Activated CD8-positive, alpha-beta memory T cell treated with anti-CD3 and anti-CD28 coated beads, Interleukin-2, amount 10 ng/mL, durations not matched to agents 7 days and 5 days (primary cell): ENCODE measurements at regions not wholly inside any gene's neighbourhood (a gene's known extent, or its start where the extent isn't known, plus 50 kb on each side); places are given as distances from the start of the nearest gene placed in this dataset.

Experiments
- ATAC-seq: fragments of 150-1000 bp; cut with Tn5 transposase; one replicate; pipeline ENCODE4 v1.10.0; 2021; ENCODE audit warnings: moderate library complexity
- CTCF ChIA-PET: fragments of 350-600 bp; sonication (Branson Sonifier 250); formaldehyde crosslinking; loops from one replicate; lab custom pipeline; 2021; ENCODE audit warnings: antibody characterized with exemption; lab: Charles Lee
- DNase-seq: peaks from one replicate; pipeline ENCODE4 v3.0.0-alpha.2; 2020
- H3K27ac Mint-ChIP-seq: one replicate; pipeline ENCODE4 v1.8.0; 2021; ENCODE audit warnings: mild to moderate bottlenecking, mixed read lengths
- H3K27me3 Mint-ChIP-seq: one replicate; pipeline ENCODE4 v1.8.0; 2021; ENCODE audit warnings: mixed read lengths
- H3K36me3 Mint-ChIP-seq: one replicate; pipeline ENCODE4 v1.8.0; 2021; ENCODE audit warnings: mild to moderate bottlenecking, mixed read lengths
- H3K4me1 Mint-ChIP-seq: one replicate; pipeline ENCODE4 v1.8.0; 2021; ENCODE audit warnings: mixed read lengths
- H3K4me3 Mint-ChIP-seq: one replicate; pipeline ENCODE4 v1.8.0; 2021; ENCODE audit warnings: mild to moderate bottlenecking, moderate library complexity, mixed read lengths
- H3K9me3 Mint-ChIP-seq: one replicate; pipeline ENCODE4 v1.8.0; 2022; ENCODE audit warnings: low read depth, mixed read lengths

GRCh38 chr2:104045071-104045470, 808.8 kb upstream of the POU3F3 start:
- H3K4me3 Mint-ChIP-seq, result no peak overlapping the region
- peaks cover 5% of the 10 kb centered on the region for H3K9me3 Mint-ChIP-seq
- no peak overlapping the region for H3K27ac Mint-ChIP-seq
- ATAC-seq (no peak), DNase-seq (no peak)
- H3K36me3 Mint-ChIP-seq, result no peaks in the 10 kb centered on the region
- H3K4me1 Mint-ChIP-seq, result no peaks in the 10 kb centered on the region
- CTCF ChIA-PET, result no interaction called here
- no peaks in the 10 kb centered on the region for H3K27me3 Mint-ChIP-seq

GRCh38 chr2:104046466-104046865, 807.4 kb upstream of the POU3F3 start:
- H3K4me1 Mint-ChIP-seq, result no peaks in the 10 kb centered on the region
- CTCF ChIA-PET, result no interaction called here
- H3K9me3 Mint-ChIP-seq, result peaks cover 7% of the 10 kb centered on the region
- no peak overlapping the region for H3K4me3 Mint-ChIP-seq
- H3K27me3 Mint-ChIP-seq, result no peaks in the 10 kb centered on the region
- no peaks in the 10 kb centered on the region for H3K36me3 Mint-ChIP-seq
- DNase-seq (no peak), ATAC-seq (no peak)
- H3K27ac Mint-ChIP-seq, result no peak overlapping the region

- Mint-ChIP-seq H3K27ac (no peak overlapping the region), H3K9me3 (peaks cover 7% of the 10 kb centered on the region), H3K36me3 (no peaks in the 10 kb centered on the region), H3K27me3 (no peaks in the 10 kb centered on the region), H3K4me1 (no peaks in the 10 kb centered on the region), H3K4me3 (no peak overlapping the region)
- CTCF ChIA-PET, result no interaction called here
- DNase-seq, result no peak
- no peak for ATAC-seq
Measured at GRCh38 chr2:104047516-104047915, 806.4 kb upstream of the POU3F3 start.

- Mint-ChIP-seq H3K4me3 (no peak overlapping the region), H3K9me3 (peaks cover 4% of the 10 kb centered on the region), H3K27me3 (no peaks in the 10 kb centered on the region), H3K36me3 (no peaks in the 10 kb centered on the region), H3K27ac (no peak overlapping the region), H3K4me1 (no peaks in the 10 kb centered on the region)
- DNase-seq (no peak), ATAC-seq (no peak)
- CTCF ChIA-PET, result no interaction called here
Measured at GRCh38 chr2:104049438-104049837, 804.5 kb upstream of the POU3F3 start.

- no peak overlapping the region for H3K4me3 Mint-ChIP-seq
- H3K4me1 Mint-ChIP-seq, result no peaks in the 10 kb centered on the region
- ATAC-seq (no peak), DNase-seq (no peak)
- peaks cover 4% of the 10 kb centered on the region for H3K9me3 Mint-ChIP-seq
- H3K27me3 Mint-ChIP-seq, result no peaks in the 10 kb centered on the region
- CTCF ChIA-PET, result no interaction called here
- no peaks in the 10 kb centered on the region for H3K36me3 Mint-ChIP-seq
- no peak overlapping the region for H3K27ac Mint-ChIP-seq
Measured at GRCh38 chr2:104049981-104050380, 803.9 kb upstream of the POU3F3 start.

DNA sequence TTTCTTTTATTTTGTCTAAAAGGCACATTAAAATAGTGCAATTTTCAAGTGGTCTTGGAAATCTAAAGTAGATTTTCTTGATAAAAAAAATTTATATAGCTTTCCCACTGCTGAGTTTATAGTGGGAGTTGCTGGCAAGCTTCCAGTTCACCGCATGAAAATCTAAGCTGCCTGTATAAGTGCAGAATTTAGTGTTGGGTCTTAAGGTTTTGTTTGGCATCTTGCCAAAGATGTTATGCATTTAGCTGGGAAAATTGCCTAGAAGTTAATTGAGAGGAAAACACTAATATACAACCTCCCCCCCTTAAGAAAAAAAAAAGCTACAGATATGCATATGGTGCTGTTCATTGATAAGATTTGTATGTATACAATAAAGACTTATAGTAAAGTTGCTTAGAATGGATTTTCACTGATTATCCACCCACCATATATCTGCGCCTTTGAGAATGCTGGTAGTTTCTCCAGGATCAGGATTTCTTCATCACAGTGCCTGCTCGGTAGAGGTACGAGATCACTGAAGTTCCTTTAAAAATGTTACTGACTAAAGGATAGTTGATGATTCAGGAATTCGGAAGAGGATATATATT, 803.2 kb upstream of the POU3F3 start:
- CTCF ChIA-PET, result no interaction called here
- H3K4me1 Mint-ChIP-seq, result no peaks in the 10 kb centered on the region
- H3K4me3 Mint-ChIP-seq, result no peak overlapping the region
- DNase-seq (no peak), ATAC-seq (no peak)
- H3K9me3 Mint-ChIP-seq, result peaks cover 4% of the 10 kb centered on the region
- no peaks in the 10 kb centered on the region for H3K36me3 Mint-ChIP-seq
- no peak overlapping the region for H3K27ac Mint-ChIP-seq
- H3K27me3 Mint-ChIP-seq, result no peaks in the 10 kb centered on the region

DNA sequence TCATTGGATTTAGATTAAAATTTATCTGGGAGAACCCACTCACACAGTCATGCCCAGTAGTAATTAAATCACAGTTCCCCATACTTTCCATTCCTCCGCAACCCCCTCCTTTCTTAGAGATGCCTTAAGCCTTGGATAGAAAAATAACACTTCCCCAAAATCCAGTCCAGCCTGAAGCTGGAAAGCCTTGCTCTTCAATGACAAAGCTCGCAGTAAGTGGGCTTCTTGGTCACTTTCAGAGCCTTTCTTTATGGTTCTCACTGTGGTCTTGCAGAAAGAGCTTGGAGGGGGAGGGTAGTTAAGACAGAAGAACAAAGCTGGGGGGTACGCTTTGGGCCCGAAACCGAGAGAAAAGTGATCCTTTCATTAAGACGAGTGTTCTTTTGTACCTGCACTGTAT, 802.1 kb upstream of the POU3F3 start:
- DNase-seq (no peak), ATAC-seq (no peak)
- CTCF ChIA-PET, result no interaction called here
- Mint-ChIP-seq H3K4me1 (no peaks in the 10 kb centered on the region), H3K27me3 (no peaks in the 10 kb centered on the region), H3K9me3 (peaks cover 4% of the 10 kb centered on the region), H3K36me3 (no peaks in the 10 kb centered on the region), H3K27ac (no peak overlapping the region), H3K4me3 (no peak overlapping the region)

- CTCF ChIA-PET, result no interaction called here
- no peak for ATAC-seq
- no peaks in the 10 kb centered on the region for H3K4me1 Mint-ChIP-seq
Measured at GRCh38 chr2:104052356-104052755, 801.6 kb upstream of the POU3F3 start.

DNA sequence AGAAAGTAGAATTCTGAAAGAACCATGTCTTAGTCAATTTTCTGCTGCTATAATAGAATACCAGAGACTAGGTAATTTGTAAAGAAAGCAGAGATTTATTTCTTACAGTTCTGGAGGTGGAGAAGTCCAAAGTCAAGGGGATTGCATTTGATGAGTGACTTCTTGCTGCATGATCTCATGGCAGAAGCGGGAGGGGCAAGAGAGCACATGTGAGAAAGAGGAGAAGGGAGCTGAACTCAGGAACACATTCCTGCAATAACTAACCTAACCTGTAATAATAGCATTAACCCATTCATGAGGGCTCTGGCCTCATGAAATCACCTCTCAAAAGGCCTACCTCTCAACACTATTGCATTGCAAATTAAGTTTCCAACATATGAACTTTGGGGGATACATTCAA, 797.5 kb upstream of the POU3F3 start:
- CTCF ChIA-PET, result no interaction called here
- ATAC-seq, result no peak
- Mint-ChIP-seq H3K4me1 (no peaks in the 10 kb centered on the region), H3K4me3 (no peak overlapping the region), H3K27me3 (no peaks in the 10 kb centered on the region), H3K9me3 (no peaks in the 10 kb centered on the region), H3K36me3 (no peaks in the 10 kb centered on the region), H3K27ac (no peak overlapping the region)
- no peak for DNase-seq

More at GRCh38 chr2:104052356-104052755, 801.6 kb upstream of the POU3F3 start:
- H3K36me3 Mint-ChIP-seq, result no peaks in the 10 kb centered on the region
- no peaks in the 10 kb centered on the region for H3K27me3 Mint-ChIP-seq
- no peak overlapping the region for H3K27ac Mint-ChIP-seq
- no peak for DNase-seq
- H3K4me3 Mint-ChIP-seq, result no peak overlapping the region
- H3K9me3 Mint-ChIP-seq, result peaks cover 4% of the 10 kb centered on the region

GRCh38 chr2:104068665-104069064, 785.2 kb upstream of the POU3F3 start:
- Mint-ChIP-seq H3K36me3 (no peaks in the 10 kb centered on the region), H3K9me3 (peaks cover 2% of the 10 kb centered on the region), H3K27ac (no peak overlapping the region), H3K27me3 (no peaks in the 10 kb centered on the region), H3K4me3 (no peak overlapping the region), H3K4me1 (no peaks in the 10 kb centered on the region)
- ATAC-seq (no peak), DNase-seq (no peak)
- CTCF ChIA-PET, result no interaction called here

- H3K27me3 Mint-ChIP-seq, result no peaks in the 10 kb centered on the region
- H3K36me3 Mint-ChIP-seq, result no peaks in the 10 kb centered on the region
- ATAC-seq (no peak), DNase-seq (no peak)
- peaks cover 3% of the 10 kb centered on the region for H3K9me3 Mint-ChIP-seq
- H3K4me1 Mint-ChIP-seq, result no peaks in the 10 kb centered on the region
- CTCF ChIA-PET, result no interaction called here
- no peak overlapping the region for H3K27ac Mint-ChIP-seq
- H3K4me3 Mint-ChIP-seq, result no peak overlapping the region
Measured at GRCh38 chr2:104077573-104077972, 776.3 kb upstream of the POU3F3 start.

DNA sequence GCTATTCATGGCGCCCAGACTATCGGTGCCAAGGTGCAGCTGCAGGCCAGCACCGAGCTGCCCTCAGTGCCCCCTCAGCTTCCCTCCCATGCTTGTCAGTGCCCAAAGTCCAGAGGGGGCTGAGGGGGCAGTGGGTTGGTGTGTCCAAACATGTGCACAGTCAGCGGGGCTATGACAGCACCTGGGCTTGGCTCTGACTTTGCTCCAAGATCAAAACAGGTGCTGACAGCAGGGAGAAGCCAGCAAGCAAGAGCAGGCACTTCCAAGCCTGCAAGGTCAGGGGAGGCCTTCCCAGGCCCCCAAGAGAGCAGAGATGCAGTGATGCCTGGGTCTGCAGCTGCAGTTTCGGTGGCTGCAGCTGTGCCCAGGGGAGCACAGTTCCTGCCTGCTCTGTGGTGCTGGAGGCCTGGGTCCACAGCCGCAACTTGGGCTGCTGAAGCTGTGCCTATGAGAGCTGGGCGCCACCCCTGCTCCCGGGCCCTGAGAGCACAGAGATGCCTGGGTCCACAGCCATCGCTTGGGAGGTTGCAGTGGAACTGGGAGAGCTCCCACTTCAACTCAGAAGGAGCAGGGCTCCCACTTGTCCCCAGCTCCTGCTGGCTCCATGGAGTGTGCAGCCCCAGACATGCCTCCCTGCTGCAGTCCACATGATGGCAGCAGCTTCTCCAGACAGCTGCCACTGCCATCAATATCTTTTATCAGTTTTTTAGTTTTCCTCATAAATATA, 775.3 kb upstream of the POU3F3 start:
- DNase-seq, result no peak

GRCh38 chr2:104088745-104089144, 765.2 kb upstream of the POU3F3 start:
- ATAC-seq (no peak), DNase-seq (no peak)
- CTCF ChIA-PET, result no interaction called here
- no peak overlapping the region for H3K4me3 Mint-ChIP-seq
- H3K36me3 Mint-ChIP-seq, result no peaks in the 10 kb centered on the region
- peaks cover 10% of the 10 kb centered on the region for H3K9me3 Mint-ChIP-seq
- no peaks in the 10 kb centered on the region for H3K27me3 Mint-ChIP-seq
- H3K4me1 Mint-ChIP-seq, result no peaks in the 10 kb centered on the region
- no peak overlapping the region for H3K27ac Mint-ChIP-seq

More for the DNA sequence above, 775.3 kb upstream of the POU3F3 start:
- Mint-ChIP-seq H3K4me1 (no peaks in the 10 kb centered on the region), H3K27ac (no peak overlapping the region), H3K36me3 (no peaks in the 10 kb centered on the region), H3K27me3 (no peaks in the 10 kb centered on the region), H3K4me3 (no peak overlapping the region), H3K9me3 (peaks cover 3% of the 10 kb centered on the region)
- ATAC-seq, result no peak
- CTCF ChIA-PET, result no interaction called here

DNA sequence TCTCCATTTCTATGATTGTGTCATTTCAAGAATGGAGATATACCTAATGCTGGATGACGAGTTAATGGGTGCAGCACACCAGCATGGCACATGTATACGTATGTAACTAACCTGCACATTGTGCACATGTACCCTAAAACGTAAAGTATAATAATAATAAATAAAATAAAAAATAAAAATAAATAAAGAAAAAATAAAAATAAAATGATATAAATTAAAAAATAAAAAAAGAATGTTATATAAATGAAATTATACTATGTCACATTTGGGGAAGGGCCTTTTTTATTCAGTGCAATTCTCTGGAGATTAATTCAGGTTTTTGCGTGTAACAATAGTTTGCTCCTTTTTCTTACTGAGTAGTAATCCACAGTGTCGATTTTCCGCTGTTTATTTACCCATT, 763.5 kb upstream of the POU3F3 start:
- no peaks in the 10 kb centered on the region for H3K27me3 Mint-ChIP-seq
- no peak overlapping the region for H3K27ac Mint-ChIP-seq
- DNase-seq (no peak), ATAC-seq (no peak)
- no peaks in the 10 kb centered on the region for H3K4me1 Mint-ChIP-seq
- peaks cover 4% of the 10 kb centered on the region for H3K9me3 Mint-ChIP-seq
- H3K36me3 Mint-ChIP-seq, result no peaks in the 10 kb centered on the region
- CTCF ChIA-PET, result no interaction called here
- no peak overlapping the region for H3K4me3 Mint-ChIP-seq
